ENCODE measurements at regions not wholly inside any gene's neighbourhood (a gene's known extent, or its start where the extent isn't known, plus 50 kb on each side); places are given as distances from the start of the nearest gene placed in this dataset.

DNA sequence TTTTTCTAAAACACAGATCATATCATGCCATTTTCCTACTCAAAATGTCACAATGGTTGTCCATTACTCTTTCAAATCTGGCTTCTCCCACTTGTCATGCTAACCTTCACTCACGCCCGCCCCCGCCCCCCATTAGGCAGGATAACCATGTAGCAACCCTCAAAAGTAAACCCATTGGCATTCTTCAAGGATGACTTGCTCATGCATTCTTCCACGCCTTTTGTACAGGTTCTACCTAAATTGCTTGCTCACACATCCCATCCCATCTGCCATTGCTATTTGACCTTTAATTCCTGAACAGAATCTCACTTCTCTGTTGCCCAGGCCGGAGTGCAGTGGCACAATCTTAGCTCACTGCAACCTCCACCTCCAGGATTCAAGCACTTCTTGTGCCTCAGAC, 389.3 kb downstream of the MCTP2 start:
- Mint-ChIP-seq H3K4me1 (no peaks in the 10 kb centered on the region), H3K27me3 (peaks cover 20% of the 10 kb centered on the region), H3K4me3 (no peak overlapping the region), H3K27ac (no peak overlapping the region), H3K9me3 (no peaks in the 10 kb centered on the region), H3K36me3 (no peaks in the 10 kb centered on the region)
- ATAC-seq (ENCODE audit: low read depth) (no peak), DNase-seq (no peak)
- POLR2A ChIA-PET = no interaction called here

DNA sequence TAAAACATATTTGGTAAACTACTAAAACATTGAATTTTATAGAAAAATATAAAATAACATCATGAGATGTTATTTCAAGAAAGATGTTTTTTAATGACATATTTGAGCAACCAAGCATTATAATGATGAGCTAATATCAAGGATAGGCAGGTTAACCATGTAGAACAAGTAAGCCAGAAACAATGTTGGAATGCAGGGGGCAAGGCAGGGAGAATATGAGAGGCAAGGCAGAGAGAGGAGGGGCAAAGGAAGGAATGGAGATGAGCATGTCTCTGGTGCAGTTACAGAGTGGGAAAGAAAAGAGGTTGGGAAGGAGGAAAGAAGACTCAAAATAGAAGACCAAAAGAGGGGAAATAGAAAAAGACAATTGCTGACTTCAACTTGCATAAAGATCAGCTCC, 390.4 kb downstream of the MCTP2 start:
- Mint-ChIP-seq H3K27me3 (peaks cover 16% of the 10 kb centered on the region), H3K27ac (no peak overlapping the region), H3K36me3 (no peaks in the 10 kb centered on the region), H3K4me1 (no peaks in the 10 kb centered on the region), H3K4me3 (no peak overlapping the region), H3K9me3 (no peaks in the 10 kb centered on the region)
- no peak for DNase-seq
- ATAC-seq (ENCODE audit: low read depth) = no peak
- POLR2A ChIA-PET = no interaction called here

DNA sequence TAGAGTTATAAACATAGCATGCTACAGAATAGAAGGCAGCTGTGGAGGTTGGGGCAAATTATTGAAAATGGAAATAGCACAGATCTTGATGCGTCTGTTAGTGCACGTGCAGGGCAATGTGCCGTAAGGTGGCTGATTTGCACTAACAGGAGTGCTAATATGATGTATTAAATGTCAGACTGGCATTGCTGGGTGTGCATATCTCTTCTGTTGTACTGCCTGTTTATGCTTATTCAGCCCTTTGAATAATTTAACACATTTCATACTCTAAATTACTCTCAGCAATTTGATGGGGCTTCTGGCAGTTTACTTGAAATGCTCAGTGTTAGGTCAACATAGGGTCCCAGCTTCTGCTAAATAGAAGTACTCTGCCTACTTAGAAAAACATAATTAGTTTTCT, 395.6 kb downstream of the MCTP2 start:
- H3K36me3 Mint-ChIP-seq = no peaks in the 10 kb centered on the region
- no peak overlapping the region for H3K27ac Mint-ChIP-seq
- peaks cover 12% of the 10 kb centered on the region for H3K27me3 Mint-ChIP-seq
- H3K4me1 Mint-ChIP-seq = peaks cover 7% of the 10 kb centered on the region
- POLR2A ChIA-PET = no interaction called here
- H3K4me3 Mint-ChIP-seq = no peak overlapping the region
- ATAC-seq (ENCODE audit: low read depth) = no peak
- DNase-seq = no peak
- no peaks in the 10 kb centered on the region for H3K9me3 Mint-ChIP-seq

DNA sequence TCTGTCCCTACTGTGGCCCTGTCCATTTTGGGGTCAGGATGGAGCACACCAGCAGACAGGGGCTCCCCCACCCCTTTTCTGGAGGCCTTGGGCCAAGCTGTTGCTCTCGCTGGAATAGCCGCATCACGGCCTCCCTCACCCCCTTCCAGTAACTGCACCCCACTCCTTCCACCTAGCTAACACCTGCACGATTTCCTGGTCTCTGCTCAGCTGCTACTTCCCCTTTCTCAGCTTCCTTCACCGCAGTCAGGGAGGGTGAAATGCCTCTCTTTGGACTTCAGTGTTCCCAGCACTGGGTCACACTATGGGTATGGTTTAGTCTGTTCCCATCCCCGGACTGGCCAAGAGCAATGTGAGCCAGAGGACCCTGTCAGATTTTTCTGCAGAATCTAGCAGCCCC, 400.2 kb downstream of the MCTP2 start:
- Mint-ChIP-seq H3K9me3 (no peaks in the 10 kb centered on the region), H3K36me3 (no peaks in the 10 kb centered on the region), H3K4me3 (no peak overlapping the region), H3K27ac (no peak overlapping the region), H3K4me1 (peaks cover 10% of the 10 kb centered on the region), H3K27me3 (peaks cover 35% of the 10 kb centered on the region)
- POLR2A ChIA-PET = no interaction called here
- ATAC-seq (ENCODE audit: low read depth) = no peak
- no peak for DNase-seq

DNA sequence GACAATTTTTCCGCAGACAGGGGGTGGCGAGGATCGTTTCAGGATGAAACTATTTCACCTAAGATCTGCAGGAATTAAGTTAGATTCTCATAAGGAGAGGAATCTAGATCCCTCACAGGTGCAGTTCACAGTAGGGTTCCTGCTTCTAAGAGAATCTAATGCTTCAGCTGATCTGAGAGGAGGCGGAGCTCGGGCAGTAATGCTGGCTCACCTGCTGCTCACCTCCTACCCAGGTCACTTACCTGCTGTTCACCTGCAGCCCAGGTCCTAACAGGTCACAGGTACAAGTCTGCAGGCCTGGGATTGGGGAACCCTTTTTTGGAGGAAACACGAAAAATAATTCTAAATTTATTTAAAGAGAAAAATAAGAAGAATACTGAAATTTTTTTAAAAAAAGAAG, 406.8 kb downstream of the MCTP2 start:
- Mint-ChIP-seq H3K27me3 (peaks cover 25% of the 10 kb centered on the region), H3K27ac (no peak overlapping the region), H3K4me3 (no peak overlapping the region), H3K36me3 (no peaks in the 10 kb centered on the region), H3K4me1 (no peaks in the 10 kb centered on the region), H3K9me3 (no peaks in the 10 kb centered on the region)
- ATAC-seq (ENCODE audit: low read depth) (no peak), DNase-seq (no peak)
- POLR2A ChIA-PET = no interaction called here

DNA sequence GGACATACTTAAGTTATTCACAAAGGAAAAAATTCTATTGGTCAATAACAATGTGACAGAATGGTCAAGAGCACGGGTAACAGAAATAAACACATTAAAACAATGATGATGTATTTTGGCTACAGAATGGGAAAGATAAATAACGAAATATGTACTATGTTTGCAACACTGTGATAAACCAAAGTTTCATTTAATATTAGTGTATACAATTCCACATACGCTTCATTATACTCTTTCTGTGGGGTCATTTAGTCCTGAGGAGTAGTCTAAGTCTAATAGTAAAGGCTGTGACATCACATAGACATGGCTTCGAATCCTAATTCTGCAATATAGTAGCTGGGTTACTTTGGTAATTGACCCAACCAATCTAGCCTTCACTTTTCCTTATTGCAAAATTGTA, 408.3 kb downstream of the MCTP2 start:
- Mint-ChIP-seq H3K27ac (no peak overlapping the region), H3K4me3 (no peak overlapping the region), H3K9me3 (no peaks in the 10 kb centered on the region), H3K36me3 (no peaks in the 10 kb centered on the region), H3K4me1 (no peaks in the 10 kb centered on the region), H3K27me3 (peaks cover 18% of the 10 kb centered on the region)
- ATAC-seq (ENCODE audit: low read depth) = no peak
- DNase-seq = no peak
- POLR2A ChIA-PET = no interaction called here

DNA sequence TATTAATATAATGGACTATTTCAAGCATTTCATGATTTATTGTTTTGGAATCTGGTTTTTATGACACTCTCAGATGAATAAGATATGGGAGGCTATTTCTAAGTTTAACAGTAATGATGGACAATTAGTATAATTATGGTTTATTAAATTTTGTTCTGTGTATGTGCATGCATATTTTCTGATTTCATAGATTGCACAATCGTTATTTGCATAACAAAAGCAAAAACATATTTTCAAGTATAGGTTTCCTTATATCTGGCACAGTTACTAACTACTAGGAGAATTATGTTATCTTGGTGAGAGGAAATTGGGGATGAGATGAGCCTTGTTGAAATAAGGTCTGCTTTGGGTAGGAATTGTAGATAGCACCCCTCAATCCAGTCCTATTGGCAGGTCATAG, 413.1 kb downstream of the MCTP2 start:
- Mint-ChIP-seq H3K4me1 (no peaks in the 10 kb centered on the region), H3K4me3 (no peak overlapping the region), H3K9me3 (no peaks in the 10 kb centered on the region), H3K27ac (no peak overlapping the region), H3K36me3 (no peaks in the 10 kb centered on the region), H3K27me3 (peaks cover 2% of the 10 kb centered on the region)
- POLR2A ChIA-PET = no interaction called here
- ATAC-seq (ENCODE audit: low read depth) (no peak), DNase-seq (no peak)

DNA sequence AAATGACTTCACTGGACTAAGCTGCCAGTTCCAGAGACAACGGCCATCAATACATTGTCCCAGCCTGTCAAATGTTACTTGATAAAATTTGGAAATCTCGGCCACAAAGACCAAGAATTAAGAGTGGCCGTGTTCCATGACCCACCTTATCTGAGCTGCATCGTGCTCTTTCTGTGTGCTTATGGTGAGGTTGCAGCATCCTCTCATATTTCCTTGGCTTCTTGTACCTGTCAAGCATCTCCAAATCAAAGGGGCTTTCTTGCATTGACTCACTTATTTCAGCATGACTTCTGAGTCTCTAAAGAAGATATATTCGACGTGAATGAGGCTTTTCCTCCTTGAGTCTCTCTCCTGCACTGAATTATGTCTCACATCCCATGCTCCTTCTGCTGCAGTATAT, 421.7 kb downstream of the MCTP2 start:
- POLR2A ChIA-PET = no interaction called here
- no peaks in the 10 kb centered on the region for H3K9me3 Mint-ChIP-seq
- H3K4me1 Mint-ChIP-seq = no peaks in the 10 kb centered on the region
- no peak for ATAC-seq (ENCODE audit: low read depth)
- H3K4me3 Mint-ChIP-seq = no peak overlapping the region
- H3K36me3 Mint-ChIP-seq = no peaks in the 10 kb centered on the region
- no peak for DNase-seq
- peaks cover 13% of the 10 kb centered on the region for H3K27me3 Mint-ChIP-seq
- no peak overlapping the region for H3K27ac Mint-ChIP-seq

DNA sequence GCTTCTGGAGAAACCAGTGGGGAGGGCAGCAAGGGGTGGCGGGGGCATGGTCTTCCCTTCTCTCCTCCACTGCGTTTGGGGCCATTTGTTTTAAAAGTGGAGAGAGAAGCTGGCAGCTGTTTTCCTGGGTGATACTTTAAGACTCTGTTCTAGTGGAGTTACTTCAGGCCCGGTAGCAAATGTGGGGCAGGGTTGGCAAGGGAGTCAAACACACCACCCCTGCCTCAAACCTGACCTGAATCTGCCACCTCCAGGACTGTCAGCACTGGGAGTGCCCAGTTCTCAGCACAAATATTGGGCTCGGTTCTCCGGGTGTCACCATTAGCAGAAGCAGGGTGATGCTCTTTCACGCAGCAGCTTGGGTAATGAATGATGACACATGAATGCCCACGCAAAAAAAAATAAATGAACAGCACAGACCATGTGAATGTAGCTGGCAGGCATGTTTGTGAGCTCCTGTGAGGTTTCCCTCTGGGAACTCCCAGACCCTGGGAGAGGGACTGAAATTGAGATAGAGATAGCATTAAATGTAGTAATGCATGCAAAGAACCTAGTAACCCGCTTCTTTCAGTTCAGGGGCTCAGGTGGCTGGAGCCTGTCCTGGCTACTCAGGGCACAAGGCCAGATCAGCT, 424.0 kb downstream of the MCTP2 start:
- no peaks in the 10 kb centered on the region for H3K9me3 Mint-ChIP-seq
- no peaks in the 10 kb centered on the region for H3K36me3 Mint-ChIP-seq
- no peak overlapping the region for H3K27ac Mint-ChIP-seq
- no peak for DNase-seq
- H3K4me1 Mint-ChIP-seq = no peaks in the 10 kb centered on the region
- ATAC-seq (ENCODE audit: low read depth) = no peak
- POLR2A ChIA-PET = no interaction called here
- H3K27me3 Mint-ChIP-seq = peaks cover 14% of the 10 kb centered on the region
- no peak overlapping the region for H3K4me3 Mint-ChIP-seq

DNA sequence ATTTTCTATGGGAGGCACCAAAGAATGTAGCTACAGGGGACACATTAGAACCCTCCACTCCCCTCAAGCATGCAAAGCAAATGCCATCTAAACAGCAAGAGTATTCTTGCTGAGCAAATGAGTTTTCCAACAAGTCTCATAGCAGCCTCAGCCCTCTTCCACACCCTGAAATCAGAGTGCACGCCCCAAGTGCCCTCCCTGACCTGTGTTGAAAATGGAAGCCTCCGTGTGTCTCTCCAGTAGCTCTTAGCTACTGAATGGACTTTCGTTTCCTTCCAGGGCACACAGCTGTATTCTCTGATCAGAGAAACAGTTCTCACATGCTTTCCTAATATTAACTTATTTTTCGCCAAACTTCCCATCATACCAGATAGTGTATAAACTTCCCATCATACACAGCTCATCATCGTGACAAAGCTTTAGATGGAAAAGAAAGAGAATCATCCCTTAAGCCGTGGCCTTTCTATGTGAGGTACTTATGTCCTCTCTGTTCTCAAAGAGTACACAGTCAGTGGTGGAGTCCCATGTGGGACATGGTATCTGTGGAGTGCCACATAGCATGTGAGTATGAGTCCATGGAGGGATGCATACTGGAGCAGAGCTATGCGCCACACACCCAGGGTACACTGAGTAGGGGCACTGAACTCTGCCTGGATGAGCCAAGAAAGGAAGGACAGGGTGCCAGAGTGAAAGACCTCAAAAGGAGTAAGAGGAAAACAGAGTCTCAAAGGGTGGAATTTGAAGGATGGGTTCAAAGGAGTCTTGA, 434.5 kb downstream of the MCTP2 start:
- no peaks in the 10 kb centered on the region for H3K36me3 Mint-ChIP-seq
- H3K27ac Mint-ChIP-seq = no peak overlapping the region
- DNase-seq = no peak
- peaks cover 22% of the 10 kb centered on the region for H3K27me3 Mint-ChIP-seq
- H3K4me1 Mint-ChIP-seq = no peaks in the 10 kb centered on the region
- H3K4me3 Mint-ChIP-seq = no peak overlapping the region
- no peak for ATAC-seq (ENCODE audit: low read depth)
- H3K9me3 Mint-ChIP-seq = no peaks in the 10 kb centered on the region
- POLR2A ChIA-PET = no interaction called here

DNA sequence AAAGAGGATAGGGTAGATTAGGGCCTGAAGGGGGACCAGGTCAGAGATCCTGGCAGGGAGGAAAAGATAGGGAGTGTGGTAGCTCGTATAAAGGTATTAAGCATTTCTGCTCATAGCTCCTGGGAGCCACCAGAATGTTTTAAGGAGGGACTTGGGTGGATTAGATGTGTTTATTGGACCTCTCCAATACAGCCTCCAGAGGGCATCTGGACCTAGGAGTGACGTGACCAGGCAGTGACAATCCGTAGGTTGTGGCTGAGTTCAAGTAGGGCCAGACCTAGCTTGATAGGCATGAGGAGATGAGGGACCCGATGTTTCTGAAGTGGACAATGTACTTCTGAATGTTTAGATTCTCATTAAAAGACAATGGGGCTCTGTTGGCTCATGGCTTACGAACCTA, 435.2 kb downstream of the MCTP2 start:
- no peak for DNase-seq
- H3K27ac Mint-ChIP-seq = no peak overlapping the region
- peaks cover 18% of the 10 kb centered on the region for H3K27me3 Mint-ChIP-seq

DNA sequence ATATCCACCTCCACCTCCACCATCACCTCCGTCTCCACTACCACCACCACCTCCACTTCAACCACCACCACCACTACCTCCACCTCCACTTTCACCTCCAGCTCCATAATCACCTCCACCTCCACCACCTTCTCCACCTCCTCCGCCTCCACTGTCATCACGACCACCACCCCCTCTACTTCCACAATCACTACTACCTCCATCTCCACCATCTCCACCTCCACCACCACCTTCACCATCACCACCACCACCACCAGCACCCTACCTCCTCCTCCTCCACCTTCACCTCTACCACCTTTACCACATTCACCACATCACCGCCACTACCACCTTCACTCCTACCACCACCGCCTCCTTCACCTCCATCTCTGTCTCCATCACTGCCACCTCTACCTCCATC, 435.7 kb downstream of the MCTP2 start:
- Mint-ChIP-seq H3K27me3 (peaks cover 18% of the 10 kb centered on the region), H3K4me1 (no peaks in the 10 kb centered on the region), H3K27ac (no peak overlapping the region), H3K4me3 (no peak overlapping the region), H3K9me3 (no peaks in the 10 kb centered on the region), H3K36me3 (no peaks in the 10 kb centered on the region)
- POLR2A ChIA-PET = no interaction called here
- DNase-seq (no peak), ATAC-seq (ENCODE audit: low read depth) (no peak)

More for the DNA sequence above, 435.2 kb downstream of the MCTP2 start:
- no peak for ATAC-seq (ENCODE audit: low read depth)
- POLR2A ChIA-PET = no interaction called here
- H3K4me3 Mint-ChIP-seq = no peak overlapping the region
- no peaks in the 10 kb centered on the region for H3K4me1 Mint-ChIP-seq
- no peaks in the 10 kb centered on the region for H3K36me3 Mint-ChIP-seq
- H3K9me3 Mint-ChIP-seq = no peaks in the 10 kb centered on the region

DNA sequence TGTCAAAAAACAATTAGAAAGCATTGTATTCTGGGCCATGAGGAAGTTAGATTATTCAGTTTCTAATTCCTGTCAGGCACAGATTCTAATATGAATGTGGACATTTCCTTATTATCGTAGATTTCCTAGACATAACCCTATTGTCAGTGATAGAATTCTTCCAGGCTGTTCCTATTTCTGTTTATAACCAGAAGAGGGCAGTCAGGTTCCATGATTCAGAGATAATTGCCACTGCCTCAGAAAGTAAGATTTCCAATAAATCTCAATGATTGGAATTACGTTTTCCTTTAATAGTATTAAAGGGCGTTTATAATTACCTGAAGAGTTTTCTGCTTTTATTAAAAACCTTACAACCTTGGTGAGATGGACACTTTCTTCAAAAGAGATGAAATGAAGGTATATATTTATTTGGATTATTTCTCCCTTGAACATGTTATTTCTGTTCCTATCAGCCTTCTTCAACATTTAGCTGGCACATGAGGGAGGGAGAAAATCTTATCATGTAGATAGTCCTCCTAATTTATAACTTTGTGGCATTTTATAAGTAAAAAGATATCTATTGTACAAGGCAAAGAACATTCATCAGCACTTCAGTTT, 439.2 kb downstream of the MCTP2 start:
- POLR2A ChIA-PET = no interaction called here
- H3K27me3 Mint-ChIP-seq = peaks cover 13% of the 10 kb centered on the region
- DNase-seq = no peak

DNA sequence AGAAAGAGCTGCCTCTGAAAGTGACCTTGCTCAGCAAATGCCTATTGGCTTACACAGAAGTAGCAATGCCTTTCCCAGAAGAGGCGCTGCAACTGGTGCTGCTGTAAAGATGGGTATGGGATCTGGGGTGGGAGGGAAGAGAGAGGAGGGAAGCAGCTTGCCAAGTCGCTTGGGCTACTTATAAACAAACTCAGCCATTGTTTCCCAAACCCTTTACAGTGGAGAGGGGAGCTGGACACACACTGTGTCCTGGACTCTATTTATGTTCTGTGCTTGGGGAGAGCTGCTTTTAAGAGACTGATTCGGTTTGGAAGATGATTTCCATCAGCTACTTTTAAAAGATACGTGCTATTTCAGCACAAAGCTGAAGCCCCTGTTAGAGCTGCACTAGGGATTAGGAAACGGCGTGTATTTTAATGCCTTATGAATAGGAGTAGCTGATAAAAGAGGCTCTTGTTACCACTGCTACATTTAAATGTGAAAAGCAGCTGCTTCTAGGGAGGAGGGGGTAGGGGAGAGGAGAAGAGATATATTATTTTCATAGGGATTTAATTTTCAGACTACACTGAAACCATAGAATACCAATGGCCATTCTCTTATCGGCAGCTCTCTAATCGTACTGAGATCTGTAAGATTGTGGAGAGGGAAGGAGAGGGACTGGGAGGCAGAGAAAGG, 440.6 kb downstream of the MCTP2 start:
- no peak for ATAC-seq (ENCODE audit: low read depth)
- peaks cover 12% of the 10 kb centered on the region for H3K27me3 Mint-ChIP-seq
- no peaks in the 10 kb centered on the region for H3K4me1 Mint-ChIP-seq
- no peaks in the 10 kb centered on the region for H3K36me3 Mint-ChIP-seq
- POLR2A ChIA-PET = no interaction called here
- no peak overlapping the region for H3K27ac Mint-ChIP-seq
- H3K4me3 Mint-ChIP-seq = no peak overlapping the region
- DNase-seq = no peak
- no peaks in the 10 kb centered on the region for H3K9me3 Mint-ChIP-seq

More for the DNA sequence above, 439.2 kb downstream of the MCTP2 start:
- Mint-ChIP-seq H3K27ac (no peak overlapping the region), H3K36me3 (no peaks in the 10 kb centered on the region), H3K4me1 (no peaks in the 10 kb centered on the region), H3K9me3 (no peaks in the 10 kb centered on the region), H3K4me3 (no peak overlapping the region)
- ATAC-seq (ENCODE audit: low read depth) = no peak
